ENCODE measurements at regions not wholly inside any gene's neighbourhood (a gene's known extent, or its start where the extent isn't known, plus 50 kb on each side); places are given as distances from the start of the nearest gene placed in this dataset.

- Histone ChIP-seq H3K4me2 (ENCODE audit: low read length) (no peak overlapping the region), H3K79me2 (ENCODE audit: insufficient read depth, low read length) (no peaks in the 10 kb centered on the region), H3K9me2 (ENCODE audit: insufficient read depth) (no peaks in the 10 kb centered on the region), H3K27me3 (ENCODE audit: insufficient read depth, low read length) (no peaks in the 10 kb centered on the region), H3K9ac (ENCODE audit: low read length) (no peak overlapping the region), H3K36me3 (ENCODE audit: control insufficient read depth in 1 of 2, insufficient read depth in 2 of 2, low read length in 2 of 2) (no peaks in the 10 kb centered on the region), H2AFZ (ENCODE audit: low read depth, low read length, poor library complexity, severe bottlenecking) (no peak overlapping the region), H3K4me1 (ENCODE audit: control insufficient read depth in 1 of 2, insufficient read depth in 2 of 2, low read length in 2 of 2) (peaks cover 5 to 12% of the 10 kb centered on the region in 2 experiments; a peak in 3 of 4 replicates), H4K20me1 (ENCODE audit: insufficient read depth) (no peaks in the 10 kb centered on the region), H3K9me3 (ENCODE audit: control insufficient read depth in 1 of 2, insufficient read depth in 1 of 2, low read depth in 1 of 2, low read length in 2 of 2) (no peaks in the 10 kb centered on the region), H3K4me3 (replicated peaks in 1 of 2; ENCODE audit: low read depth in 1 of 2, low read length in 2 of 2) (no peak overlapping the region), H3K27ac (ENCODE audit: low read depth, low read length) (no peak overlapping the region)
- no TSS peak for BruUV-seq (replicated peaks)
- intact Hi-C loops (cut with micrococcal nuclease) = no loop called here
- CTCF ChIA-PET = no interaction called here
- POLR2A ChIA-PET = no interaction called here
- no peak for ATAC-seq
- RAD21 ChIA-PET (ENCODE audit: low non-redundant PET in 1 of 2, low total read pairs in 2 of 2, uncharacterized antibody in 2 of 2, unreplicated experiment in 2 of 2) = no interaction called here
- no peak for DNase-seq (ENCODE audit: low read depth, low spot score)
- TF ChIP-seq CEBPB (IDR thresholded peaks at IDR 0.05; ENCODE audit: low read depth) = no peak
- no peak for TF ChIP-seq EZH2phosphoT487 (IDR thresholded peaks at IDR 0.05; ENCODE audit: borderline replicate concordance)
- no peak for TF ChIP-seq RAD21 (IDR thresholded peaks at IDR 0.05; ENCODE audit: low read depth)
- TF ChIP-seq YY1 (IDR thresholded peaks at IDR 0.05; ENCODE audit: extremely low read depth, insufficient replicate concordance, low read depth, low read length) = no peak
- TF ChIP-seq MAX (IDR thresholded peaks at IDR 0.05) = no peak
- TF ChIP-seq TCF7L2 (IDR thresholded peaks at IDR 0.05; ENCODE audit: borderline replicate concordance, extremely low read depth, insufficient read depth, insufficient read length) = no peak
- no peak for TF ChIP-seq REST (IDR thresholded peaks at IDR 0.05; ENCODE audit: low read depth)
- no peak for TF ChIP-seq SP1 (IDR thresholded peaks at IDR 0.05; ENCODE audit: low read depth)
- TF ChIP-seq EGR1 (IDR thresholded peaks at IDR 0.05; ENCODE audit: low read depth) = no peak
- TF ChIP-seq SRF (IDR thresholded peaks at IDR 0.05; ENCODE audit: low read depth) = no peak
- no peak for TF ChIP-seq ZNF274 (IDR thresholded peaks at IDR 0.05; ENCODE audit: low read depth, low read length)
- TF ChIP-seq ZFX (IDR thresholded peaks at IDR 0.05) = no peak
- TF ChIP-seq POLR2AphosphoS5 (IDR thresholded peaks at IDR 0.05; ENCODE audit: low read depth, low read length) = no peak
- no peak for TF ChIP-seq POLR2A (IDR thresholded peaks at IDR 0.05; ENCODE audit: borderline replicate concordance, extremely low read depth, insufficient read depth, insufficient read length)
- TF ChIP-seq EZH2 (IDR thresholded peaks at IDR 0.05) = no peak
- no peak for TF ChIP-seq SIN3A (IDR thresholded peaks at IDR 0.05; ENCODE audit: low read depth)
- TF ChIP-seq CTCF (IDR thresholded peaks at IDR 0.05 in 2 of 3, conservative IDR thresholded peaks at IDR 0.05 in 1 of 3; ENCODE audit: borderline replicate concordance in 1 of 3, insufficient read depth in 1 of 3, low read depth in 2 of 3, low read length in 2 of 3) = no peak
- no peak for TF ChIP-seq ELF1 (IDR thresholded peaks at IDR 0.05; ENCODE audit: borderline replicate concordance, low read depth)
- no peak for TF ChIP-seq CBX3 (IDR thresholded peaks at IDR 0.05; ENCODE audit: low read depth)
- TF ChIP-seq JUND (IDR thresholded peaks at IDR 0.05) = no peak
These were observed 118.1 kb upstream of the SLC39A10 start for GRCh38 chr2:195538937-195539336.

All from HCT116 (cell line).